ENCODE measurements at regions not wholly inside any gene's neighbourhood (a gene's known extent, or its start where the extent isn't known, plus 50 kb on each side); places are given as distances from the start of the nearest gene placed in this dataset.

DNA sequence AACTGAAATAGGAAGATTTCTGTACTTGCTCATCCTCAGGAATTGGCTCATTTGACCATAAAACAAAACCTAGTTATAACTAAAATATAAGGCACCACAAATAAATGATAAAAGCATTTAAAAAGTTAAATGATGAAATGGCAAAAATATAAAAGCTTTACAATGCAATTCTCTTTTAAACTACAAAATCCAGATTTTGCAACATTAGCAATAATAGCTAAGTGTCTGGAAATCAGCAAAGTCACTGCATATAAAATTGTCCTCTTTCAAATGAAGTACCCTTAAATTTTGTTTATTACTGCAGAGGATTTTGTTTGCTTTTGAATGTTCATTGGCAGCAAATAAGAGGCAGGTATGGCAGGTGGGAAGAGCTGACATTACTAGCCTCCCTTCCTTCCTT lies 270.4 kb upstream of the RSPO3 start:
- no peaks in the 10 kb centered on the region for H3K36me3 ChIP-seq (ENCODE audit: control insufficient read depth, insufficient read depth, low read length)
- no peak overlapping the region for H3K4me3 ChIP-seq (ENCODE audit: low read depth, low read length)
- no peaks in the 10 kb centered on the region for H3K27me3 ChIP-seq (ENCODE audit: control insufficient read depth, insufficient read depth, low read length)
- TF ChIP-seq, protein P1, sequence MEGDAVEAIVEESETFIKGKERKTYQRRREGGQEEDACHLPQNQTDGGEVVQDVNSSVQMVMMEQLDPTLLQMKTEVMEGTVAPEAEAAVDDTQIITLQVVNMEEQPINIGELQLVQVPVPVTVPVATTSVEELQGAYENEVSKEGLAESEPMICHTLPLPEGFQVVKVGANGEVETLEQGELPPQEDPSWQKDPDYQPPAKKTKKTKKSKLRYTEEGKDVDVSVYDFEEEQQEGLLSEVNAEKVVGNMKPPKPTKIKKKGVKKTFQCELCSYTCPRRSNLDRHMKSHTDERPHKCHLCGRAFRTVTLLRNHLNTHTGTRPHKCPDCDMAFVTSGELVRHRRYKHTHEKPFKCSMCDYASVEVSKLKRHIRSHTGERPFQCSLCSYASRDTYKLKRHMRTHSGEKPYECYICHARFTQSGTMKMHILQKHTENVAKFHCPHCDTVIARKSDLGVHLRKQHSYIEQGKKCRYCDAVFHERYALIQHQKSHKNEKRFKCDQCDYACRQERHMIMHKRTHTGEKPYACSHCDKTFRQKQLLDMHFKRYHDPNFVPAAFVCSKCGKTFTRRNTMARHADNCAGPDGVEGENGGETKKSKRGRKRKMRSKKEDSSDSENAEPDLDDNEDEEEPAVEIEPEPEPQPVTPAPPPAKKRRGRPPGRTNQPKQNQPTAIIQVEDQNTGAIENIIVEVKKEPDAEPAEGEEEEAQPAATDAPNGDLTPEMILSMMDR (IDR thresholded peaks at IDR 0.05; ENCODE audit: insufficient read depth, low read length, severe bottlenecking) = no peak
- FAIRE-seq (no peak), DNase-seq (ENCODE audit: low read depth) (no peak)

DNA sequence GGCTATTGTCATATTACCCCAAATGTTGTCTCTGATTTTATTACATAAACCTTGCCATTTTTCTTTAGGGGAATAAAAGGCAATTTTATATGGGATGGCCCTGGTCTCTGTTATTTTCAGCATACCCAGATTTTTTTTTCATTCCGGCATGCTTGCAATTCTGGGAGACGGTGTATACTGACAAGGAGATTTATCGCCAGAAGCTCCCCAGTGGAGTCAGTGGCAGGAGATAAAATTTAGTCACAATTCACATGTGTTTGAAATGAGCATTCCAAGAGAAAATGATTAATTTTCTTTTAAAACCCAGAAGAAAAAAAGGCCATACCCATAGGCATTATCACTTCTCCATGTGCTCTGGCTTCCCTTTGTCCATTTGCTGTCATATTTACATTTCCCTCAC lies 250.8 kb upstream of the RSPO3 start:
- Histone ChIP-seq H3K4me3 (ENCODE audit: low read depth, low read length) (no peak overlapping the region), H3K36me3 (ENCODE audit: control insufficient read depth, insufficient read depth, low read length) (no peaks in the 10 kb centered on the region), H3K27me3 (ENCODE audit: control insufficient read depth, insufficient read depth, low read length) (no peaks in the 10 kb centered on the region)
- TF ChIP-seq, protein P1 (IDR thresholded peaks at IDR 0.05; ENCODE audit: insufficient read depth, low read length, severe bottlenecking) = no peak
- DNase-seq (ENCODE audit: low read depth) (no peak), FAIRE-seq (no peak)

GRCh38 chr6:126873351-126873750 lies 245.1 kb upstream of the RSPO3 start:
- Histone ChIP-seq H3K27me3 (ENCODE audit: control insufficient read depth, insufficient read depth, low read length) (no peaks in the 10 kb centered on the region), H3K4me3 (ENCODE audit: low read depth, low read length) (no peak overlapping the region), H3K36me3 (ENCODE audit: control insufficient read depth, insufficient read depth, low read length) (no peaks in the 10 kb centered on the region)
- DNase-seq (ENCODE audit: low read depth) = no peak
- TF ChIP-seq, protein P1 (IDR thresholded peaks at IDR 0.05; ENCODE audit: insufficient read depth, low read length, severe bottlenecking) = no peak
- FAIRE-seq = no peak

DNA sequence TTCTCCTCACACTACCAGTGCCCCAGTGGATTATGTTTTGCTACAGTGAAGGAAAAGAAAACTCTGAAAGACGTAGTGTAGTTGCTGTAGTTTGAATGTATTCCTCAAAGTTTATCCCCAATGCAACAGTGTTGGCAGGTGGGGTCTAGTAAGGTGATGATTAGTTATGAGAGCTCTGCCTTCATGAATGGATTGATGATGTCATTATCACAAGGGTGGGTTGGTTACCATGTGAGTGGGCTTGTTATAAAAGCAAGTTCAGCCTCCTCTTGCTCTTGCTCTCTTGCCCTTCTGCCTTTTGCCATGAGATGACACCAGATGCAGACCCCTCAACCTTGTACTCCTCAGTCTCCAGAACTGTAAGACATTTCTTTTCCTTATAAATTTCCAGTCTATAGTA lies 244.7 kb upstream of the RSPO3 start:
- H3K36me3 ChIP-seq (ENCODE audit: control insufficient read depth, insufficient read depth, low read length) = no peaks in the 10 kb centered on the region
- H3K4me3 ChIP-seq (ENCODE audit: low read depth, low read length) = no peak overlapping the region
- TF ChIP-seq, protein P1 (IDR thresholded peaks at IDR 0.05; ENCODE audit: insufficient read depth, low read length, severe bottlenecking) = no peak
- no peaks in the 10 kb centered on the region for H3K27me3 ChIP-seq (ENCODE audit: control insufficient read depth, insufficient read depth, low read length)
- DNase-seq (ENCODE audit: low read depth) (no peak), FAIRE-seq (no peak)

GRCh38 chr6:126876446-126876845 lies 242.0 kb upstream of the RSPO3 start:
- H3K4me3 ChIP-seq (ENCODE audit: low read depth, low read length) = no peak overlapping the region
- DNase-seq (ENCODE audit: low read depth) (no peak), FAIRE-seq (no peak)
- H3K36me3 ChIP-seq (ENCODE audit: control insufficient read depth, insufficient read depth, low read length) = no peaks in the 10 kb centered on the region
- TF ChIP-seq, protein P1 (IDR thresholded peaks at IDR 0.05; ENCODE audit: insufficient read depth, low read length, severe bottlenecking) = no peak
- no peaks in the 10 kb centered on the region for H3K27me3 ChIP-seq (ENCODE audit: control insufficient read depth, insufficient read depth, low read length)

DNA sequence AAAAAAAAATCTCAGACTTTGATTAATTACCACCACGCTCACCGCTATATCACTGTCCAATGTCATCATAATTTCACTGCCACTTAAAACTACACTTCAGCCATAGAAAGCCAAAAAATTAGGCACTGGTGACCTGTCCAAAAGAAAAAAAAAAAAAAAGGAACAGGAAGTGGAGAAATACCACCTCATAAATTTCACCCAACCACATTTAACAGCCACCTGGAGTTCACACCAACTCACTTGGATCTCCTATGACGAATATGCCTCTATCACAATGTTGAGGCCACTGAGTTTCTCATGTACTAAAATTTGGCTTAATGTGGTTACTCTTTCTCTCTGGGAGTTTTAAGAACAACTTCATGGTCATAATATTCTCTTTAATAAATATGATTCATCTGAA lies 237.5 kb upstream of the RSPO3 start:
- TF ChIP-seq, protein P1 (IDR thresholded peaks at IDR 0.05; ENCODE audit: insufficient read depth, low read length, severe bottlenecking) = no peak
- Histone ChIP-seq H3K27me3 (ENCODE audit: control insufficient read depth, insufficient read depth, low read length) (no peaks in the 10 kb centered on the region), H3K36me3 (ENCODE audit: control insufficient read depth, insufficient read depth, low read length) (no peaks in the 10 kb centered on the region), H3K4me3 (ENCODE audit: low read depth, low read length) (no peak overlapping the region)
- no peak for FAIRE-seq
- no peak for DNase-seq (ENCODE audit: low read depth)

Data from bronchial epithelial cell (primary cell).